ENCODE measurements at regions not wholly inside any gene's neighbourhood (a gene's known extent, or its start where the extent isn't known, plus 50 kb on each side); places are given as distances from the start of the nearest gene placed in this dataset.

DNA sequence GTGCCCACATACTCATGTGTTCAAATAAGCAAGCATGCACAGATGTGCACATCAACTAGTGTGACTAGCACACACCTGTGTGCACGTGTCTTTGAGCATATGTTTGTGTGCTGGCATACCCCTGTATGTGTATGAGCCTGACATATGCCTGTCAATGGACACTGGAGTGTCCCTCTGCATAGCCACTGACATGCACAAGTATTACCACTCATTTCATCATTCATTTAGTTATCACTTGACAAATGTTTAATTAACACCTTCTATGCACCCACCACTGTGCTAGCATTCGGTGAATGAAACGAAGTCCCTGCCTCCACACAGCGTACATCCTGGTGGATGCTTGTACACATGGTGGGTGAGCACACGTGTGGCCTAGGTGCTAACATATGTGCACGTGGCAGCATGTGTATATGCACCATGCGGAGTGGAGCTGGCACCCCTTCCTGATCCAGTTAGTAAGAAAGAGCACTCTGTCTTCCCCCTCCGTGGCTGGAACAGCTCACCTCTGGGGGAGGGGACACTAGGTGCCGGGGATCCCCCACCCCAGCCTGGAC is 112.0 kb downstream of the CHST1 start:
- no peak for DNase-seq

DNA sequence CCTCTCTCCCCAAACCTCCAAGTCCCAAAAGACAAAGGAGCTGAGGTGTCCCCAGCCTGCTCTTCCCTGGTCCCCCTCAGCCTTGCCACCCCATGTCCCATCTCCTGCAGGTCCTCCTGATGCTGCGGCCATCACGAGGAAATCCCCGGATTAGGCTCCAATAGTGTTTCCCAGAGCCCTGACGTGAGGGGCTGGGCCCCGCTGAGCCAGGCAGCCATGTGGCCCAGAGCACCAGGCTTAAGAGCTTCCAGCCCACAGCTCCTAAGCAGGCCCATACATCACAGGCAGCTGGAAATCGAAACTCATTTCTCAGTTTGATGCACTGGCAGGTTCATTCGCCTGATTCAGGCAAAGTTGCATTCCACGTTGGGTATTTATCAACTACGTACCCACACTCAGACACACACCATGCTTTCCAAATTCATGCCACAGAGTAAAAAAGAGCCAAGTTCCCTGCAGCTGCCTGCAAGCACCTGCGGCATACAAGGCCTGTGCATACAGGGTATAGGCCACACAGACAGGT is 114.2 kb downstream of the CHST1 start:
- DNase-seq: no peak

DNA sequence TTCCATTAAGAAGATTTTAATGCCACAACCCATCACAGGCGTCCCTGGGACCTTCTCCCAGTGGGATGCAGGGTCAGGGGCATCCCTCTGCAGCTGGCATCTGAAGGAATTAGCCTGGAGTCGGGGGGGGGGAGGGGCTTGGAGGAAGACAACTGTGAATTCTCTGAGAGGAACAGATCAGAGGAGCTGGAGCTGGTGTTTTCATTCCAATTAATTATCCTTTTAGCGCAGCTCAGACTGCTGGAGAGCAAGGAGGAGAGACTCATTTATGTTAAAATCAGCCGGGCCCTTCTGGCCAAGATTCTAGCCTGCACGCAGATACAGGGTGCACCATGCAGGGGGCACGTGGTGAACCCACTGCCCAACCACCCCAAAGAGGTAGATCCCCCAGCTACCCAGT is 116.2 kb downstream of the CHST1 start:
- DNase-seq: no peak

DNA sequence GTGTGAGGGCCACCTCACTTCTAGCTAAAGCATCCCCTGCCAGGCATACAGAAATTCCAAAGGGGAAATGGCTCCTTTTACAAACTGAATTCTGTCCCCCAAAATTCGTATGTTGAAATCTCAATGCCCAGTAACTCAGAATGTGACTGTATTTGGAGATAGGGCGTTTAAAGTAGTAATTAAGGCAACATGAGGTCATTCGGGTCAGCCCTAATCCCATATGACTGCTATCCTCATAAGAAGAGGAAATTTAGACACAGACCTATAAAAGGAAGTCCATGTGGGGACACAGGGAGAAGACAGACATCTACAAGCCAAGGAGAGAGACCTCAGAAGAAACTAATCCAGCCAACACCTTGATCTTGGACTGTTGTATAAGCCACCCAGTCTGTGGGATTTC is 119.1 kb downstream of the CHST1 start:
- DNase-seq: no peak

DNA sequence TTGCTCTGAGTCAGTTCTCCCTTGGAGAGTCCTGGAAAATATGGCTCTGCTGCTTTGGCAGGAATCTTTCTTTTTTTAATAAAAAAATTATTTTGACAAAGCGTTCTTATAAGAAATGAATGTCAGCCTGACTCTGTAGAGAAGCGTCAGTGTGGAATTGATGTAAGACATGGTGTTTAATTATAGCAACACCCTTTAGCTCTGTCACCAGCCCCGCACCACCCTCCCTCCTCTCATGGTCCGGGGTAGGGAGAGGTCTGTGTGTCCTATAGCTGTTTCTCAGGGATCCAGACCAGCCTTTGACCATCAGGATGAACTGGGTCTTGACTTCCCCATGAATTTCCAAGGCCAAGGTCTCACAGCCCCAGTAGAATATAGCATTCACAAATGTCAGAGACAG is 120.6 kb downstream of the CHST1 start:
- no peak for DNase-seq

DNA sequence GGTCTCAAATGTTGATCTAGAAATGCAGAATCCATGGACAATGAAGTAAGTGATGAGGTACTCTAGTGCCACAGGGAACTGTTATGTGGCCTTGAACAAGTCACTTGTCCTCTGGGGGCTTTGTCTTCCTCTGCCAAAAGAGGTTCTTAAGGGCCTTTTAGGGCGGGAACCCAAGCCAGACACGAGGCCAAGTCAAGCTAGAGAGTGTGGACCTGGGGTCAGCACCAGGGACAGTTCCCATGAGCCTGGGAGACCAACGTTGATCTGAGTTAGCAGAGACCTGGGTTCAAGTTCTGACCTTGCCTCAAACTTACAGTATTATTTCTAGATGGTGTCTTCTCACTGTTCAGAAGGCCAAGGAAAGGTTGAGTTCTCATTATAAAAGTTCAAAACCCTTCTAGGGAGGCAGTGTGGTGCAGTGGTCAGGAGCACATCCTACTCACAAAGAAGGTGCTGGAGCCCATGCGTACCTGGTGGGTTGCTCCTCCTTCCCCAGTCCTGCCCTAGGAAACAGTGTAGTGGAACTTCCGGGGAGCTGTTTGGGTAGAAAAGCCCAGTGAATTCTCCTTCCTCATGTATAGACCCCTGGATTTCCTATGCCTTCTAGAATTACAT is 121.5 kb downstream of the CHST1 start:
- DNase-seq: no peak

DNA sequence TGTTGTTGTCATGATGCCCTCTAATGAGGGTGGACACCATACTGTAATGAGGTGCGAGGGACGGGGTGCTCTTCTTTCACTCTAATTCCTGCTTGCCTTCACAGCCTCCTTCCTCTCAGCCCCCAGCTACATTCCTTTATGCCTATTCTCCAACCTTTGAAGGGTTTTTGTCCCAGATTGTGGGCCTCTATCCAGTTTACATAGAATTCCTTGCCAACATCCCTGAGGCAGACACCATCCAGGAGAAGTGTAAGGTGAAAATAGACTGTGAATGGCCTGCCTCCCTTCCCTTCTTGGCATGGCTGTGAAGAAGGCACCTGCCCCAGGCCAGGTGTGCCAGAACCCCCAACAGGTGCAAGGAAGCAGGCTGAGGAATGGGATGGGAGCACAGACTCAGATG is 122.3 kb downstream of the CHST1 start:
- DNase-seq: no peak

DNA sequence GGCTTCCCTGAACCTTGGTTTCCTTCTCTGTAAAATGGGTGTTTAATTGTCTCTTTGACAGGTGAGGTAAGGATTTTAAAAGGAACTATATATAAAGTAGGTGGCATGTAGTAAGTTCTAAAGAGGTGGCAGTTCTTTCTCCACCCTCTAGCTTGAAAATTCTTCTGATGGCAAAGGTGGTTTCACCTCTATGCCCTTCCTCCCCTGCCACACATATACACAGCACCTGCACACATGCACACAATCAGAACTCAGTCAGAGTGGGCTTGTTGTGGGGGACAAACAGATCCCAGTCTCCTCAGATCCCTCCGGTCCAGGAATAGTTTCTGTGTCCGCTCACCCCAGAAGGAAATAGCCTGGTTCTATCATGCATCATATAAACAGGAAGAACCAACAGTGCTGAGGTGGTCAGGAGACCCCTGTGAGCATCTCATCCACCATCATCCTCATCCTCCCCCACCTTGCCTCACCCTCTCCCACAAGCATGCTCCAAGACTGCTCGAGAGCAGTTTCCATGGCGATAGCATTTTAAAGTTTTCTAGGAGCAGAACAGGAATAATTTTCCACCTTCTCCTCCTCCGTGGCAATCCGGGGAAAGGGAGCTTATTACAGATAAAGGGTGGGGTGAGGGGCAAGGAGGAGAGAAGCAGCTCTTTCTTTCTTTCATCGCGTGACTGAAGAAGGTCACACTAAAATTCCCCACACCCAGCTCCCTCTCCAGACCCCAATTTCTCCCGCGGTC is 123.6 kb downstream of the CHST1 start:
- no peak for DNase-seq

DNA sequence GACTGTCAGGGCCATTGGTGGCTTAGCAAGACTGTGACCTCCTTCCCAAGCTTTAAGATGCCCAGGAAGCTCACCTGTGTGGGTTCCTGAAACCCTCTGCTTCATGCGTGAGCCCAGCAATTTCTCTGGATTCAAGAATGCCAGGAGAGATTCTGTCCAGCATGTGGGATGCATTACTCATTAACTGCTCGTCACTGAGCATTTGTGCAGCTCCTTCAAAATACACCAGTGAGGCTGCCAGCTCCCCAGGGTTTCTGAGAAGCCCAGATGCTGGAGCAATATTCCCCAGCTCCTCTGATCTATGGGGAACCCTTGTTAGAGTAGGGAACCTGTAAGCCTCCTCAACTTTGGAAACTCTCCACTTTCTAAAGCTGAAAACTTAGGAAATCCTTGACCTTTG is 126.5 kb downstream of the CHST1 start:
- no peak for DNase-seq

DNA sequence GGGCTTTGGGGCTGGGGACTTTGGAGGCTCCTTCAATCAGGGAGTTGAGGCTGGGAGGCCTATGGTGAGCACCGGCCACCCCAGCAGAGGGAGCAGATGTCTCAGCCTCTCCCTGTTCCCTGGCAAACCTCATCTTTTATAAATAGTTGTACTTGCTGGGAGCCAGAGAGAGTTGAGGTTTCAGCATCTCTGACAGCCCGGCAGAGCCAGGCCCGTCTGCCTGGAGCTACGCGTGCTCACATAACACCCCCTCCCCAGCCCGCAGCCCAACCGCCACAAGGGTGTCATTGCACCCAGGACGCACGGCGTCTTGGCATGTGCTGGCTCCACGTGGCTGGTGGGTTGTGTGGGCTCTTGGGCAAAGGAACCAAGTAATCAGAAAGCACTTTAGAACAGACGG is 127.1 kb downstream of the CHST1 start:
- DNase-seq: no peak

DNA sequence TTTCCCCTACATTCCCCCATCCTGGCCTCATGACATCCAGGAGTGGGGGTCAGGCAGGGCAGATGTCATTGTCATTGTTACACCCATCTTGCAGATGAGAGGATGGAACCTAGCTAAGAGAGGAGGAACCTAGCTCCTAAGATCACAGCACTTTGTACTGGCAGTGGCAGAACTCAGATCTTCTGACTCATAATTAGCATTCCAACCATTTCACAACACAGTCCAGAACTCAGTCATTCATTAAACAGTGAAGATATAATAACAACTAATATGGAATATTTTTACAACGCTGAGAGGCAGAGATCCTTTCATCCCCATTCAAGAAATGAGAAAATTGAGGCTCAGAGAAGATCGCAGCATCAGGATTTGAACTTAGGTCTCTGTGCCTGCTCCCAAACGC is 127.8 kb downstream of the CHST1 start:
- DNase-seq: no peak

DNA sequence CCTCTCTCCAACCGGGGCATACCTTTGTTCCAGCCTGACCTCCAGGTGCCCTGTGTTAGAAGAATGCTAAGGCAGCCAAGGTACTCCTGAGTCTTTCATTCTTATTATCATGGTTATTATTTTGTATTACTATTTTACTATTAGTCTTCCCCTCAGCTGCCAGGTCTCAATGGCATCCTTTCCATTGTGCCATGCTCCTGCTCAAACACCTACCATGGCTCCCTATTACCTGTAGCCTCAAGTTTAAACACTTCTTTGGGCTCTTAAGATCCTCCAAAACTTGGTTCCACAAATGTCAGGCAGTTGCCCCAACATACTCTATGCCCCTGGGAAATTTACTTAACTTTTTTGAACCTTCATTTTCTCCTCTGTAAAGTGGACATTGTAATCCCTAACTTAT is 130.4 kb downstream of the CHST1 start:
- DNase-seq: no peak

DNA sequence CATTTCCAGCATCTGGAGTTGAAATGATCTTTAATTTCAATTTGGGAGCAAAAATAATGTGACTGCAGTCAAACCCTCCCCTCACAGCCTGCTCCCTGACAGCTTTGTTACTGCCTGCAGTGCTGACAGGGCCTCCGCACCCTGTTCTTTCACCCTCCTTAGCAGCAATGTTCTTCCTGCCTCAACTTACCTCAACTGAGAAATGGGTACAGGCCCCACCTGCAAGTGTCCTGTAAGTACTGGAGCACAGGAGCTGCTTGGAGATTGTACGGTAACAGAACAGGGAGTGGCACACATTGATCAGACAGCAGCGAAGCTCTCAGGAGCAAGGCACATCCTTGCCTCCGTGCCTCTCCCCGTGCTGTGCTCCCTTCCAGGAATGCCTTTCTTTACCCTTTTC is 131.3 kb downstream of the CHST1 start:
- no peak for DNase-seq

DNA sequence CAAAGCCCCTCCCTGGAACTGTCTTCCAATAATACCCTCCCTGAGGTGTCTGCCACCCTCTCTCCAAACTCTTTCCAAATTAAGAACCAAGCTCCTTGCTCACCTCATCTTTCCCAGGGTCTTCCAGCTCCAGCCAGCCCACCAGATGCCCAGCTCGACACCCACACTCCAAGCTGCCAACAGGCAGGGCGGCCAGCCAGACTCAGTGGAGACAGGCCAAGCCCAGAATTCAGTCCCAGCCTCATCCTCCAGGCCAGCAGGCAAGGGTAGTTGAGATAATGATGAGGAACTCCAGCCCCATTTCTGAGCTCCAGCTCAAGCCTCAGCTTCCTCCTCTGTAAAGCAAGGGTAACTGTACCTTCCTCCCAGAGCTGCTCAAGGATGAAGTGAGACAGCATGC is 132.9 kb downstream of the CHST1 start:
- DNase-seq: no peak

DNA sequence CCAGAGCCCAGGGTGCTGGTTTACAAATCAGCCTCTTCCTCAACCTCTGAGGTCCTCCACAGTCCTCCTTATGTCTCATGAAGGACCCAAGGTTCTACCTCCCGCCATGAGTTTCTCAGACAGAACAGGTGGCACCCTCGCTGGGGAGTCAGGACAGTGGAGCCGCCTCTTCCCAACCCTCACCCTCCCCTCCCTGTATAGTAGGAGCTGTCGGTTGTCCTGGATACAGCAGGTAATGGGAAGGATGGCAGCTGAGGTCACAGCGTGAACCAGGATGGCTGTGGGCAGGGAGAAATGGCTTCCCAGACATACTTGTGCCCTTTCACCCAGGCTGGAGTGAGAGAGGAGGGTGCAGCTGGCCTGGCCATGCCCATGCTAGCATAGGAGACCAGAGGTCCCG is 134.6 kb downstream of the CHST1 start:
- DNase-seq: no peak

DNA sequence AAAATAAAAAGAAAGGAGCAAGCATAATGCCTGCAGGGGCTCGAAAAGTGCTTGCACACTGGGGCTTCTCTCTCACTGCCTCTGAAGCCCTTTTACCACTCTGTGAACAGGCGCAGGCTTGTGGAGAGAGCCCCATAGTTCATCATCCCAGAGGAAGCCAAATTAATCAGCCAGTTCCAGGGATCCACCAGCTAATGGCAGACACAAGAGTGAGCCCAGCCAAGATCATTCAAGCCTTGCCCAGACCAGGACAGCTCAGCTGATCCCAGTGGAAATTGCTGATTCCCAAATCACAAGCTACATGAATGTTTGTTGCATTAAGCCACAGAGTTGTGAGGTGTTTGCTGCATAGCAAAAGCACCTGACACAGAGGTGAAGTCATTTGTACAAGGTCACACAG is 135.3 kb downstream of the CHST1 start:
- no peak for DNase-seq

DNA sequence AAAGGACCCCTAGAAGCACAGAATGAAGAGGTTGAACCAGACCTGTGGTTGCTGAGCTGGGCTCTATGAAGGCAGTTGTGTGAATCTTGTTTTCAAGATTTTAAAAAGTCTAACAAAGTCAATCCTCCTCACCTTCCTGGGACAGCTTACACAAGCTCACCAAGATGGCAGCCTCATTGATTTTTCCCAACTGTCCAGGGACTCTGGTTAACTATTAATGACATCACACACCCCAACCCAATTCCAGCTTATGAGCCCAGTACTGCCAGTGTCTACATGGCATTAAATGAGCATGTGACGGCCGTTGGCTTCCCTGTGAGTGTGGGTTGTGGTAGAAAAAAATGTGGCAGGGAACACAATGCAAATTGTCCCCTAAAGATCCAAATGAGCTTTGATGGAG is 137.0 kb downstream of the CHST1 start:
- DNase-seq: no peak

DNA sequence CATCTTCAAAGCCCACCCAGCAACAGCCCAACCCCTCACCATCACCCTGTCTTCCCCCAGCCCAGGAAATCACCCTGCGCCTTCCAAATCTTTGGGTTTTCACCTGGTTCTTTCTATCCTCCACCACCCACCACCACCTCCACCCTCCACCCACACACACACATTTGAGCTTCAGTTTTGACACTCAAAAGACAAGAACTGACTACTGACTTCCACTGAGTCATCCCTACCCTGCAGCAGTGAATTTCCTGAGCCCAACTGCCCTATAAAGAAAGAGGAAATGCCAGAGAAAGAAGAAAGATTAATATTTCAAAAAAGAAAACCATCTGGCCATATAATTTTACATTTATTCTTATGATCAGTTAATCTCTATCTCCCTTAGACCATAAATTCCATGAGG is 137.5 kb downstream of the CHST1 start:
- no peak for DNase-seq

DNA sequence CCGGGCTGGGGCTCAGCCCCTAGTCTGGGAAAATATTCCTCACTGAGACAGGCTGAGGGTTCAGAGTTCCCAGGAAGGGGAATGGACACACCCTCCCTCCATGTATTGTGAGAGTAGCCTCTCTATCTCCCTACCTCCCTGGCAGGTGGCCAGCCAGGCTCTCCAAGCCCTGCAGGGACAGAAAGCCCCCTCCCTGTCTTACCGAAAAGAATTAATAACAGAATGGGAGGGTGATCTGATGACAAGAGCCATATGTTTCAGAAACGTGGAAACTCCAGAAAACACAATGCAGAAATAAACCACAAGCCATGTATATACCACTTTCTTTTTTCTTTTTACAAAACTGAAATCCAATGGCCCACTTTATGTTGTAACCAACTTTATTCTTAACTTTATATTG is 140.0 kb downstream of the CHST1 start:
- no peak for DNase-seq

DNA sequence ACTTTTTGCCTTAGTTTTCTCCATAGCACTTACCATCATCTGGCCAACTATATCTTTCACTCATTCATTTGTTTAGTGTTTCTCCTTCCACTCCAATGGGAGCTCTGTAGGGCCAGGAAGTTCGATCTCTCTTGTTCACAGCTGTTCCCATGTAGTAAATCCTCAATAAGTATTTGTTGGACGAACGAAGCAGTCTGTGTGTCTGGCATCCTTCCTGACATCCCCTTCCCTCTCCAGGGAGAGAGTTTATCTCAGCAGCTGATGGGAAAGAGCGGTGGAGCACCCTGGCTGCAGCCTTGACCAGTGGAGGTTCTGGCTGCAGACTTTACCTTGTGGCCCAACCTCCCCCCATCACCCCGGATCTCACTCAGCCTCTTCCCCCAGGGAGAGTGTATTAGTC is 141.7 kb downstream of the CHST1 start:
- no peak for DNase-seq

DNA sequence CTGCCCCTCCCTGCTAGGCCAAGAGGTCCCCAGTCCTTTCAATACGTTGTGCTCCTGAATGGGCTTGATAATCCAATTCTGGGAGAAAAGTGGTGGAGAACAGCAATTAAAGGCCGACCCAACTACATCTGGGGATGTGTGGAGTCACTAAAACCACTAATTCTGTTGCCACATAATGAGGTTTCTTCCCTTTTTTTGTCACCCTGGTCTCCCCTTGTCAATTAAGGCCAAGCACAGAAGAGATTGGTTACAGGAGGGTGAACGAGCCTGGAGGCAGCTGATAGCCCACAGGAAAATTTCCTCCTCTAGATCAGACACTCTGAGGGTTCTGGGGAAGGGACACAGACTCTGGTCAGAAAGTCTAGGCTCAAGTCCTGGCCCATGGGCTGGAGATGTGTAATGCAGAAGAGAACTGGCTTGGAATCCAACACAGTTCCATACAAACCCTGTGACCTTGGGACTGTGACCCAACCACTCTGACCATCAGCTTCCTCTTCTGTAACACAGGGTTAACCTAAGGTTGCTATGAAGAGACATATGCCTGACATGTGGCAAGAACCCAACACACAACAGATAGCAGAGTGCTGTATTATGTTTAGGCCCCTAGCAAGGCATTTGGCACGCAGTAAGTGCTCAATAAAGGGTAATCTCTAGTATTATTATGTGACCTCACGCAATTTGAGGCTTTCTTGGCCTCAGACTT is 146.4 kb downstream of the CHST1 start:
- DNase-seq: no peak

DNA sequence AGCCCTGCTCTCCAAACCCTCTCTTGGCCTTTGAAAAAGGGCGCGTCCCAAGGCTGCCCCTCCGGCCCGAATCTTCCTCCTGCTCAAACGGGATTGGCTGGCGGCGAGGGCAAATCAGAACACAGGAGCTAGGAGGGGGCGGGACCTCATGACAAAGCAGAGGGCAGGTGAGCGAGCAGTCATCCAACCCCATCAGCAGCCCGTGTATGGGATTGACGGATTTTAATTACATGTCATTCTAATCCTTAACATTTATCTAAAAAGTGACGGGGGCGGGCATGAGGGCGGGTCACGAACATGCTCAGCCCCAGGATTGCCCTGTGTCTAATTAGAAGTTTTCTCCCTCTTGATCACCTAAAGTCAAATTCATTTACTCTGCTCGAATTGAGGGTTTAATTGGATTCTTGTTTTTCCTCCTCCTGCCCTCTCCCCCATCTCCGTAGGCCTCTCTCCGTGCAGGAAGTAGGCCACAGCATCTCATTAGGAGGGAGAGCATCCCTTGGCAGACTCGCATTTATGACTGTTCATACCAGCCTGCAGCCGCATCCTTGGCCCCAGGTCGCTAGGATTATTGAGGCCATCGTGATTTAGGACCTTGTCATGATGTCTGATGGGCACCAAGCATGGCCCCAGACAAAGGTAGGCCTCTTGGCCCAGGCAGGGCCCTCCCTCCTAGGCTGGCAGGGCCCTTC is 147.1 kb downstream of the CHST1 start:
- DNase-seq: no peak

DNA sequence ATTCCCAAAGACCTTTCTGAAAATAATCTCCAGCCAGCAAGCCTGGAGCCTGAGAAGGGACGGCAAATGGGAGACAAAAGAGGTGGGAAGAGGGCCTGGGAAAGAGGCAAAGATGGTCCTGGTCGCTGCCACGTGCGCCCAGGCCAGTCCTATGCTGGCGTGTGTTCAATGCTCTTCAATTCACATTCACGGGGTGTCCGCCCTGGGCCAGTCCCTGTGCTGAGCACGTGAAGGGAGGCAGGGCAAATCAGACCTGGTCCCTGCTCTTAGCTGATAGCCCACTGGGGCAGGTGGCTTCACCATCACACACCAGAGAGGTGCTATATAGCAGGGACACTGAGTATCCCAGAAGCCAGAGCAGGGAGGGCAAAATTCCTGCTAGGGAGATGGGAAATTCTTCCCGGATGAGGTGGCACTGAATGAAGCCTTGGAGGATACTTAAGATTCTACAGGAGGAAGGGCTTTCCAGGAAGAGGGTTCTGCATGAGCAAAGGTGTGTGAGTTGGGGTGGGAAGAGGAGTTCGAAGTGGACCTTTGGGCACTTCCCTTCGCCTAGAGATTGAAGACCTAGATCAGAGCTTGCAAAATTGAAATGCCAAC is 148.2 kb downstream of the CHST1 start:
- no peak for DNase-seq
